GM13976 (cell line): ENCODE measurements at regions not wholly inside any gene's neighbourhood (a gene's known extent, or its start where the extent isn't known, plus 50 kb on each side); places are given as distances from the start of the nearest gene placed in this dataset.

Source experiments
- DNase-seq: peaks from one replicate; pipeline ENCODE4 v3.0.0; 2012; ENCODE audit warnings: low spot score
- in situ Hi-C: fragments of 300-500 bp; cut with MboI; formaldehyde crosslinking; loops from one replicate; pipeline ENCODE4 v1.12.0; 2022; ENCODE audit warnings: low sequenced_read_pairs, mixed read lengths, inconsistent platforms; ENCODE audit not compliant: unreplicated experiment
- TF ChIP-seq, protein P1 (sequence below): IDR thresholded peaks from 2 replicates; pipeline ENCODE4 v1.5.1; 2012; ENCODE audit warnings: borderline replicate concordance, mild to moderate bottlenecking; ENCODE audit not compliant: insufficient read depth; ENCODE audit errors: extremely low read depth, missing control alignments, control extremely low read depth

DNA sequence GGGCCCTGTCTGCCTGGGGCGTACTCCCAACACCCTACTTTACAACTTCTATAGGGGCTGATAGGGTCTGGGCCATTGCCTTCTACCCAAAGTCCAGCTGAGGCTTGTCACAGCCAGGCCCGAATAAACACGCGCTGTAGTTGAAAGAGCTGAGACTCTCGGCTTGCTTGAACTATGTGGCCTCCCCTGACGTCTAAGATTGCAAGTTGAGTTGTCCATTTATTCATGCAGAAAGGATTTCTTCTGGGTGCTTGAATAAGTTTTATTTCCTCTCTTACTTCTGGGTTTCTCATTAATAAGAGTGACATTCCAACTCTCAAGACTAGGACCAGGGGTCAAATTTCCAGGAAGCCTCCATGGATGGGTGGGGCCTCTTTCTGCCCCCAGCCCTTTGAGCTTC, 74.4 kb upstream of the VRK1 start:
- TF ChIP-seq, protein P1, sequence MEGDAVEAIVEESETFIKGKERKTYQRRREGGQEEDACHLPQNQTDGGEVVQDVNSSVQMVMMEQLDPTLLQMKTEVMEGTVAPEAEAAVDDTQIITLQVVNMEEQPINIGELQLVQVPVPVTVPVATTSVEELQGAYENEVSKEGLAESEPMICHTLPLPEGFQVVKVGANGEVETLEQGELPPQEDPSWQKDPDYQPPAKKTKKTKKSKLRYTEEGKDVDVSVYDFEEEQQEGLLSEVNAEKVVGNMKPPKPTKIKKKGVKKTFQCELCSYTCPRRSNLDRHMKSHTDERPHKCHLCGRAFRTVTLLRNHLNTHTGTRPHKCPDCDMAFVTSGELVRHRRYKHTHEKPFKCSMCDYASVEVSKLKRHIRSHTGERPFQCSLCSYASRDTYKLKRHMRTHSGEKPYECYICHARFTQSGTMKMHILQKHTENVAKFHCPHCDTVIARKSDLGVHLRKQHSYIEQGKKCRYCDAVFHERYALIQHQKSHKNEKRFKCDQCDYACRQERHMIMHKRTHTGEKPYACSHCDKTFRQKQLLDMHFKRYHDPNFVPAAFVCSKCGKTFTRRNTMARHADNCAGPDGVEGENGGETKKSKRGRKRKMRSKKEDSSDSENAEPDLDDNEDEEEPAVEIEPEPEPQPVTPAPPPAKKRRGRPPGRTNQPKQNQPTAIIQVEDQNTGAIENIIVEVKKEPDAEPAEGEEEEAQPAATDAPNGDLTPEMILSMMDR: no peak
- DNase-seq: no peak
- in situ Hi-C loops: no loop called here

DNA sequence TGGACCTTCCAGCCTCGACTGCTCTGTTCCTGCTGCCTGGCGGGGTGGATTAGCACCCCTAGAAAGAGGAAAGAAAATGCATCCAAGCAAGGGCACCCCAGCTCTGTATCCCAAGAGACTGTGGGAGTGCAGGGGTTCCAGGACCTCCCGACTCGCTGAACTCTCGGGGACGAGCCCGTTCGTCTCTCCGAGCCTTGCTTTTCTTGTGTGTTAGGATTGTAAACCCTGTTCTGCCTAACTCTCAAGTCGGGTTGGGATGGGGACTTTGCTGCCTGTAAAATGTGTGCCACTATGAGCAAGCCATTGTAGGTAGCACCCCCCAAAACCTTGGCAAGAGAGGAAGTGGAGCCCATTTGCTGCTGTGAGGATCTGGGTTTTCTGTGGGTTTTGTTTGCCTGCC, 73.2 kb upstream of the VRK1 start:
- no peak for DNase-seq
- in situ Hi-C loops: no loop called here
- TF ChIP-seq, protein P1: no peak

DNA sequence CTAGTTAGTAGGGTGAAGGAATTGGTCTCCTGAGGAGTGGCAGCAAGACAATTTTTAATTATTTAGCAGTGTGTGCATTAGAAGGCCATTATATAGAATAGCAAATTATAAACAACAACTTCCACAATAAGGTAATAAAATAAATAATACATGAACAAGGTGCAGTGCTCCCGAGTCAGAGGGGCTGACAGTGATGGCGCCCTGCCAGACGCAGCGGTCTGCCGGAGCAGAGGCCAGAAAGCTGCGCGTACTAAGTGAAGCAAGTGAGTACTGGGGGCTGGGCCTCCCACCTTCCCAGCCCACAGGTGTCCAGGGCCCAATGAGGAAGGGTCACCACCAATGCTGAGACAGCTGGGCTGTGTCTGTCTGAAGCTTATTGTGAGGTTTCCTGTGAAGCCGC, 72.0 kb upstream of the VRK1 start:
- TF ChIP-seq, protein P1: no peak
- no peak for DNase-seq
- in situ Hi-C loops: no loop called here

DNA sequence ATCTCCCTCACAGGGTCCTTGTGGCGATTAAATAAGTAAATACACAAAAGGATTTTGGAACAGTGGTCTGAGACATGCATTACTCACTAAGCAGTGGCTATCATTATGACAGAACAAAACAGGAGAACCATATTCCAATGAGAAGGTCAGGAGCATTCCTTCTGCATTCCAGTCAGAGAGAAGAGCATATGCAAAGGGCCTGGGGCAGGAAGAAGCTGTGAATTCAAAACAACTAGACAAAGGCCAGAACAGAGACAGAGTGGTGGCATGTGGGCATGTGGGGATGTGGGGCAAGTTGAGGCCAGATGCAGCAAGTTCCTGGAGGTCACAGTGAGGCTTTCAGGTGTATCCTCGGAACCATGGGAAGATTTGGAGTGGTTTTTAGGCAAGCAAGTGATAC, 70.1 kb upstream of the VRK1 start:
- no peak for DNase-seq
- TF ChIP-seq, protein P1: no peak
- in situ Hi-C loops: no loop called here

DNA sequence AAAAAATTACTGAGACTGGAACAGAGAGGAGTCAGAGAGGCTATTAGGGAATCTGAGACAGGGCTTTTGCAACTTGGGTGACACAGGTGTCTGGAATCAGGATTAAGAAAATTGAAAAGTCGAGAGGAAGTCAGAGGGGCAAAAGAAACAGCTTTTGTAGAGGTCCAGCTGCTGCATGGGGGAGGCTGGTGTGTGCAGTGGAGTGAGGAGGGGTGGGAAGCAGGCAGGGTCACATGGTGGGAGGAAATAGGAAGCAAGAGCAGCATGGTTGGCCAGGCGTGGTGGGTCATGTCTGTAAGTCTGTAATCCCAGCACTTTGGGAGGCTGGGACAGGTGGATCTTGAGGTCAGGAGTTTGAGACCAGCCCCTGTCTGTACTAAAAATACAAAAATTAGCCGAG, 69.7 kb upstream of the VRK1 start:
- DNase-seq: no peak
- in situ Hi-C loops: no loop called here
- TF ChIP-seq, protein P1: no peak

DNA sequence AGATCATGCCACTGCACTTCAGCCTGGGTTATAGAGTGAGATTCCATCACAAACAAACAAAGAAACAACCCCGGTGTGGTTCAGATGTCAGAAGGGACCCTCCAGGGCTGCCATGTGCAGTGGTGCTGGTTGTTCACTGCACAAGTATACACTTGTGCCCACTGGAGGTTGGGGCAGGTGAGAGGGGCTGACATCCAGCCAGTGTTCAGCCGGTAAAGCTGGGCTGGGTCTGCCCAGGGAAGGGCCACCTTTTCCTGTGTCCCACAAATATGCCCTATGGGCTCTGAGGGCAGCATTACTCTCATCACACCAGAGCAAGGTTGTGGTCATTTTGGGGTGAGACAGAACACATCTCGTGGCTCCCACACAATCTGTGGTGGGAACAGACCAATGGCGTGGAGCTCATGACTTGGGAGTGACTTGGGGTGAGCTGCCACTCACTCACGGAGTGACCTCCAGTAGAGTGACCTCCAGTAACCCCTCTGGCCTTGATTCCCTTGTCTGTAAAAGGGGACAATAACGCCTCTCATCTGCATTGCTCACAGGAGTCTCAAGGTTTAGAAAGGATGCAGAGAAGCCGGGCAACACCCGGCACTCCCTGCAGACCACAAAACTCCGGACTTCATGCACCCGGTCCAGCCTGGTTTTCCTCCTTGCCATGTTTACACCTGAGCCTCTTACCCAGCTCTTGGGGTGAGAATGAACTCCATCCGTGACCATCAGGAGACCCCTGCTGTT, 69.0 kb upstream of the VRK1 start:
- DNase-seq: no peak
- TF ChIP-seq, protein P1: no peak
- in situ Hi-C loops: no loop called here

DNA sequence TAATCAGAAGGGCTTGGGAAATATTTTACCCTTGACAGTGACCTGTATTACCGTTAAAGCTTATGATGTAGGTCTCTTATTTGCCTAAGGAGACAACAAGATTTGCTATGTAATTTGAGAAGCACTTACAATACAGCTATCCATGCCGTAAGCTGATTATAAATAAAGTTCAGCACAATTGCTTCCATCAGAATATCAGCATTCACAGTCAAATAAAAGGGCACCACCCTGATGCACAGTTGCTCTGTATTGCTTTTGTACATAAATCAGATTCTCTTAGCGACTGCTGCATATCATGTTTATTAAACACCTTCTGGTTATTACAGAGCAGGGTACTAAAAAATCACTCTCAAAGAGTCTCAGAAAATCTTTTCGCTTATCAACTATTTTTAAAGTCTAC, 67.3 kb upstream of the VRK1 start:
- in situ Hi-C loops: loop anchor here (10.0 kb wide), 1 partner anchor 145 kb away; no protein-coding TSS in a partner anchor
- TF ChIP-seq, protein P1: no peak
- no peak for DNase-seq
